ENCODE measurements at regions not wholly inside any gene's neighbourhood (a gene's known extent, or its start where the extent isn't known, plus 50 kb on each side); places are given as distances from the start of the nearest gene placed in this dataset.

- POLR2A ChIA-PET (ENCODE audit: partially characterized antibody), result no interaction called here
- Histone ChIP-seq H2BK12ac (ENCODE audit: low read depth, low read length) (no peak overlapping the region), H3K27ac (ENCODE audit: low read depth, low read length) (no peak overlapping the region), H3K79me2 (ENCODE audit: control insufficient read depth in 1 of 2, insufficient read depth in 2 of 2, low read length in 2 of 2) (no peaks in the 10 kb centered on the region), H2BK20ac (ENCODE audit: low read length) (no peak overlapping the region), H3K9ac (replicated peaks in 1 of 4; ENCODE audit: extremely low read depth in 1 of 4, low read depth in 3 of 4, low read length in 3 of 4) (no peak overlapping the region), H3K4me1 (replicated peaks in 1 of 4; ENCODE audit: control insufficient read depth in 3 of 4, insufficient read depth in 4 of 4, low read length in 3 of 4) (no peaks in the 10 kb centered on the region), H4K20me1 (replicated peaks in 1 of 2; ENCODE audit: control insufficient read depth in 1 of 2, insufficient read depth in 2 of 2, low read length in 2 of 2) (no peaks in the 10 kb centered on the region), H3K4ac (replicated peaks; ENCODE audit: insufficient read length, low read depth, low read length) (no peak overlapping the region), H2BK5ac (ENCODE audit: low read depth, low read length) (no peak overlapping the region), H3K18ac (ENCODE audit: extremely low read depth, low read length) (no peak overlapping the region), H4K91ac (replicated peaks; ENCODE audit: insufficient read length, low read length) (no peak overlapping the region), H3K14ac (ENCODE audit: insufficient read length) (no peak overlapping the region), H3K56ac (replicated peaks; ENCODE audit: insufficient read length, low read depth, low read length) (no peak overlapping the region), H4K8ac (ENCODE audit: extremely low read depth, insufficient read depth, low read length) (no peak overlapping the region), H3K4me2 (ENCODE audit: insufficient read depth in 1 of 2, low read depth in 2 of 2, low read length in 2 of 2) (no peak overlapping the region), H3K27me3 (replicated peaks in 1 of 4; ENCODE audit: control insufficient read depth in 3 of 4, extremely low read depth in 1 of 4, insufficient read depth in 3 of 4, low read length in 3 of 4) (no peaks in the 10 kb centered on the region), H2BK15ac (ENCODE audit: low read length) (no peak overlapping the region), H2BK120ac (replicated peaks; ENCODE audit: low read depth, low read length) (no peak overlapping the region), H2AK5ac (ENCODE audit: low read depth, low read length) (no peak overlapping the region), H4K5ac (ENCODE audit: insufficient read length, low read depth, low read length) (no peak overlapping the region), H3K79me1 (ENCODE audit: low read depth, low read length) (no peaks in the 10 kb centered on the region), H2AFZ (ENCODE audit: low read length) (no peak overlapping the region), H3K9me3 (ENCODE audit: insufficient read depth in 2 of 2, low read depth in 1 of 2, low read length in 1 of 2) (no peaks in the 10 kb centered on the region), H3K4me3 (ENCODE audit: extremely low read depth in 1 of 4, insufficient read depth in 2 of 4, low read depth in 3 of 4, low read length in 4 of 4) (no peak overlapping the region), H3K23ac (ENCODE audit: insufficient read length) (no peak overlapping the region), H3K23me2 (ENCODE audit: low read depth, low read length) (no peaks in the 10 kb centered on the region), H3K36me3 (ENCODE audit: control insufficient read depth in 2 of 4, insufficient read depth in 4 of 4, low read length in 3 of 4) (no peaks in the 10 kb centered on the region)
- WGBS, 2 experiments (ENCODE audit: extremely low coverage in 1 of 2, insufficient coverage in 1 of 2, insufficient read length in 1 of 2, insufficient replicate concordance in 2 of 2, low coverage in 1 of 2, low lambda C conversion rate in 2 of 2, missing lambda C conversion rate in 1 of 2), result 83% methylated on average over 4 of the region's 4 CpGs; no CpG with 5 or more reads in 1 of the 2 experiments
- DNase-seq (ENCODE audit: low read depth in 1 of 2, low spot score in 2 of 2), result no peak
- CTCF ChIA-PET (ENCODE audit: partially characterized antibody), result no interaction called here
- TF ChIP-seq USF2 (IDR thresholded peaks at IDR 0.05; ENCODE audit: low read length), result no peak
- no peak for FAIRE-seq
Measured at GRCh38 chr15:38972831-38973230, 408.2 kb upstream of the RASGRP1 start.
